KMS-11 (cell line): ENCODE measurements at regions not wholly inside any gene's neighbourhood (a gene's known extent, or its start where the extent isn't known, plus 50 kb on each side); places are given as distances from the start of the nearest gene placed in this dataset.

Experiments
- H2AFZ ChIP-seq: fragments of 200-600 bp; sonication (generic); 2 replicates; pipeline ENCODE4 v1.6.1; 2016; ENCODE audit warnings: antibody characterized with exemption, mixed run types, low read depth
- H3K27ac ChIP-seq: fragments of 200-600 bp; sonication (generic); 2 replicates; pipeline ENCODE4 v1.6.1; 2016; ENCODE audit warnings: mild to moderate bottlenecking, mixed run types
- H3K27me3 ChIP-seq: fragments of 200-600 bp; sonication (generic); 2 replicates; pipeline ENCODE4 v1.6.1; 2017; ENCODE audit warnings: mild to moderate bottlenecking, low read depth, mixed run types, moderate library complexity; ENCODE audit not compliant: insufficient read depth
- H3K36me3 ChIP-seq: fragments of 200-600 bp; sonication (generic); 2 replicates; pipeline ENCODE4 v1.6.1; 2017; ENCODE audit warnings: mild to moderate bottlenecking, mixed run types; ENCODE audit not compliant: insufficient read depth
- H3K4me1 ChIP-seq: fragments of 200-600 bp; sonication (generic); 2 replicates; pipeline ENCODE4 v1.6.1; 2016; ENCODE audit warnings: mild to moderate bottlenecking, low read depth, mixed run types; ENCODE audit not compliant: poor library complexity, severe bottlenecking
- H3K4me2 ChIP-seq: fragments of 200-600 bp; sonication (generic); 2 replicates; pipeline ENCODE4 v1.7.0; 2016; ENCODE audit warnings: mild to moderate bottlenecking, mixed run types
- H3K4me3 ChIP-seq: fragments of 200-600 bp; sonication (generic); IDR thresholded peaks from 2 replicates; pipeline ENCODE4 v1.6.1; 2017; ENCODE audit warnings: low read depth, low read length, mixed read lengths; ENCODE audit not compliant: insufficient read depth
- H3K79me2 ChIP-seq: fragments of 200-600 bp; sonication (generic); 2 replicates; pipeline ENCODE4 v1.6.1; 2016; ENCODE audit warnings: low read depth, mixed run types; ENCODE audit not compliant: insufficient read depth
- H3K9ac ChIP-seq: fragments of 200-600 bp; sonication (generic); 2 replicates; pipeline ENCODE4 v1.6.1; 2016; ENCODE audit warnings: mild to moderate bottlenecking, mixed run types
- H4K20me1 ChIP-seq: fragments of 200-600 bp; sonication (generic); 2 replicates; pipeline ENCODE4 v1.6.1; 2016; ENCODE audit warnings: mild to moderate bottlenecking, mixed run types; ENCODE audit not compliant: insufficient read depth
- TF ChIP-seq, protein P1 (sequence below): fragments of 200-600 bp; sonication (generic); conservative IDR thresholded peaks from 2 replicates; pipeline ENCODE4 v1.6.1; 2017; ENCODE audit warnings: low read depth, mild to moderate bottlenecking, antibody characterized with exemption, low read length, moderate library complexity, mixed read lengths

DNA sequence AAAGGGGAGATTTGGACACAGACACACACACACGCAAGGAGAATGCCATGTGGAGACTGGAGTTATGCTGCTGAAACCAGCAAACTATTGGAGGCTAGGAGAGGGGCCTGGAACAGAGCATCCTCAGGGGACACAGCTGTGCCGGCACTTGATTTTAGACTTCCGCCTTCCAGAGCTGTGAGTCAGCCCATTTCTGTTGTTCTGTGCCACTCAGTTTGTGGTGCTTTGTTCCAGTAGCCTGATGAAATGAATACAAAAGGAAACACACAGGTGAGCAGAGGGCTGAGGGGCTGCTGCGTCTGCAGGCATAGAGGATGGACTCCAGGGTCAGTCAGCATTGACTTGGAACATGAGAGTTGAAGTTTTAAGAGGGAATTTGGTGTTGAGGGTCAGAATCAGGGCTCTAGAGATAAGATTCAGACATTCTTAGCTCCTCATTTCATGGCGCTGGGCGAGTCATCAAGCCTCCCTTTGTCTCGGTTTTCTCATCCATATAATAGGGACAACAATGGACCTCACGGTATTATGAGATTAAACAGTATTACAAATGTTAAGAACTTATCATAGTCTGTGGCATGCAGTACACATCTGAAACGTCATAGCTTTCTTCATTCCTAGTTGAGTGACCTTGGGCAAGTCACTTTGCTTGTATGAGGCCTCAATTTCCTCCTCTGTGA lies 191.0 kb downstream of the MIAT start:
- Histone ChIP-seq H2AFZ (no peak overlapping the region), H4K20me1 (no peaks in the 10 kb centered on the region), H3K36me3 (no peaks in the 10 kb centered on the region), H3K27ac (no peak overlapping the region), H3K4me2 (no peak overlapping the region), H3K79me2 (no peaks in the 10 kb centered on the region), H3K4me3 (no peak overlapping the region), H3K27me3 (no peaks in the 10 kb centered on the region), H3K4me1 (no peaks in the 10 kb centered on the region), H3K9ac (no peak overlapping the region)
- TF ChIP-seq, protein P1, sequence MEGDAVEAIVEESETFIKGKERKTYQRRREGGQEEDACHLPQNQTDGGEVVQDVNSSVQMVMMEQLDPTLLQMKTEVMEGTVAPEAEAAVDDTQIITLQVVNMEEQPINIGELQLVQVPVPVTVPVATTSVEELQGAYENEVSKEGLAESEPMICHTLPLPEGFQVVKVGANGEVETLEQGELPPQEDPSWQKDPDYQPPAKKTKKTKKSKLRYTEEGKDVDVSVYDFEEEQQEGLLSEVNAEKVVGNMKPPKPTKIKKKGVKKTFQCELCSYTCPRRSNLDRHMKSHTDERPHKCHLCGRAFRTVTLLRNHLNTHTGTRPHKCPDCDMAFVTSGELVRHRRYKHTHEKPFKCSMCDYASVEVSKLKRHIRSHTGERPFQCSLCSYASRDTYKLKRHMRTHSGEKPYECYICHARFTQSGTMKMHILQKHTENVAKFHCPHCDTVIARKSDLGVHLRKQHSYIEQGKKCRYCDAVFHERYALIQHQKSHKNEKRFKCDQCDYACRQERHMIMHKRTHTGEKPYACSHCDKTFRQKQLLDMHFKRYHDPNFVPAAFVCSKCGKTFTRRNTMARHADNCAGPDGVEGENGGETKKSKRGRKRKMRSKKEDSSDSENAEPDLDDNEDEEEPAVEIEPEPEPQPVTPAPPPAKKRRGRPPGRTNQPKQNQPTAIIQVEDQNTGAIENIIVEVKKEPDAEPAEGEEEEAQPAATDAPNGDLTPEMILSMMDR: no peak

DNA sequence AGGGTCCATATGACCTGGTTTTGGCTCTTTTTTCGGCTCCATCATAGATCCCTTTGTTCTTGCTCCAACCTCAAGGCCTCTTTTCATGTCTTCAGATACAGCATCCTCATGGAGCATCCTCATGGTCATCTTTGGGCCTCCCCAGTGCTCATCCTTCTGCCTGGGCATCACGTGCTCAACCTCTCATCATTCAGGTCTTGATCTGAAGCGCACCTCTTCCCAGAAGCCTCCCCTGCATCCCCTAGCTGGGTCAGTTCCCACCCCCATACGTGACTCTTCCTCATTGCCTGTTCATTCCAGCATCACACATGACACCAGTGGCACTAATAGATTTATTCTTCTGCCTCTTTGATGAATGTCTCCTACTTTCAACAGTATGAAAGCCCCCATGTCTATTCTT lies 192.2 kb downstream of the MIAT start:
- Histone ChIP-seq H3K27me3 (no peaks in the 10 kb centered on the region), H3K27ac (no peak overlapping the region), H3K9ac (no peak overlapping the region), H4K20me1 (no peaks in the 10 kb centered on the region), H3K4me3 (no peak overlapping the region), H3K79me2 (no peaks in the 10 kb centered on the region), H3K4me1 (no peaks in the 10 kb centered on the region), H3K4me2 (no peak overlapping the region), H2AFZ (no peak overlapping the region), H3K36me3 (no peaks in the 10 kb centered on the region)
- TF ChIP-seq, protein P1: no peak

DNA sequence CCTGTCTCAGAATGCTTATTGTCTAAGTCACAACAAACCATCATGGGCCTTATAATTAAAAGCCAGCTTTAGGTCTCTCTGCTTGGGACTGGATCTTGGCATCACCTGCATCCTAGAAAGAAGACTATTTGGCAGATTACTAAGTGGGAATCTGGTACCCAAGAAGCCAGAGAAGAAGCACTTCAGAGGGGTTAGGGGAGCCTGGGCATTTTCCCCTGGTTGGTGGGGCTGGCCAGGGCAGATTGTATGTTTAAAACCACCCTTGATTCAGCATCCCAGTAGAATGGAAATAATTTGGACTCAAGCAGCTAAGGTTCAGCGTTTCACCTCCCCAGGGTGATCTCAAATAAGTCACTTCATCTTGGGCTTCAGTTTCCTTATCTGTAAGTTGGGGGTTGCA lies 193.7 kb downstream of the MIAT start:
- Histone ChIP-seq H2AFZ (no peak overlapping the region), H3K27ac (no peak overlapping the region), H4K20me1 (no peaks in the 10 kb centered on the region), H3K4me2 (no peak overlapping the region), H3K27me3 (no peaks in the 10 kb centered on the region), H3K4me3 (no peak overlapping the region), H3K4me1 (no peaks in the 10 kb centered on the region), H3K79me2 (no peaks in the 10 kb centered on the region), H3K36me3 (no peaks in the 10 kb centered on the region), H3K9ac (no peak overlapping the region)
- TF ChIP-seq, protein P1: no peak

DNA sequence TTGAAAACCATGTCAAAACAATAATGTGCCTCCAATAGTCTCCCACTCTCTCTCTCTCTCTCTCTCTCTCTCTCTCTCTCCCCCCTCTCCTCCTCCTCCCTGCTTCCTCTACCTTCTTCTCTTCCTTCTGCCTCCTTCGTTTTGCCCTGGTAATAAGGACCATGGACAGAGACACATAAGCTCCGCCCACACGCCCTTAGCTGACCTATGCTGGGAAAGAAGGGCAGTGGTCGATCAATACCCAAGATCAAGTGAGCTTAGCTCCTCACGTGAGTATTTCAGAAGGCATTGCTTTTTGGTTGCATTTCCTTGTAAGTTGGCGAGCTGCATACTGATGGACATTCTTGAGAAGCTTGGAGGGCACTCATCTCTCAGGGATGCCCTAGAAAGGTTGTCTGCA lies 194.8 kb downstream of the MIAT start:
- TF ChIP-seq, protein P1: no peak
- Histone ChIP-seq H3K79me2 (no peaks in the 10 kb centered on the region), H3K4me2 (no peak overlapping the region), H3K4me3 (no peak overlapping the region), H2AFZ (no peak overlapping the region), H3K4me1 (no peaks in the 10 kb centered on the region), H3K9ac (no peak overlapping the region), H4K20me1 (no peaks in the 10 kb centered on the region), H3K27ac (no peak overlapping the region), H3K36me3 (no peaks in the 10 kb centered on the region), H3K27me3 (no peaks in the 10 kb centered on the region)
